ES-I3 (cell line): ENCODE measurements at regions not wholly inside any gene's neighbourhood (a gene's known extent, or its start where the extent isn't known, plus 50 kb on each side); places are given as distances from the start of the nearest gene placed in this dataset.

ENCODE experiments used
- H3K36me3 ChIP-seq: 2 replicates; pipeline ENCODE4 v1.6.1; 2013; ENCODE audit warnings: mild to moderate bottlenecking, low read length, control low read depth, moderate library complexity; ENCODE audit not compliant: insufficient read depth
- H3K4me1 ChIP-seq: 2 replicates; pipeline ENCODE4 v1.6.1; 2013; ENCODE audit warnings: mild to moderate bottlenecking, control low read depth, low read length; ENCODE audit not compliant: insufficient read depth
- H3K9ac ChIP-seq: 2 replicates; pipeline ENCODE4 v1.6.1; 2013; ENCODE audit warnings: low read depth, mild to moderate bottlenecking, low read length, moderate library complexity
- H3K9me3 ChIP-seq: 2 replicates; pipeline ENCODE4 v1.6.1; 2013; ENCODE audit warnings: mild to moderate bottlenecking, low read length, moderate library complexity; ENCODE audit not compliant: control insufficient read depth, insufficient read depth

- Histone ChIP-seq H3K9ac (no peak overlapping the region), H3K4me1 (no peaks in the 10 kb centered on the region), H3K36me3 (no peaks in the 10 kb centered on the region), H3K9me3 (no peaks in the 10 kb centered on the region; the same call in 1 of the 2 replicates)
Measured at GRCh38 chr10:8752146-8752843, 697.8 kb downstream of the GATA3 start.

DNA sequence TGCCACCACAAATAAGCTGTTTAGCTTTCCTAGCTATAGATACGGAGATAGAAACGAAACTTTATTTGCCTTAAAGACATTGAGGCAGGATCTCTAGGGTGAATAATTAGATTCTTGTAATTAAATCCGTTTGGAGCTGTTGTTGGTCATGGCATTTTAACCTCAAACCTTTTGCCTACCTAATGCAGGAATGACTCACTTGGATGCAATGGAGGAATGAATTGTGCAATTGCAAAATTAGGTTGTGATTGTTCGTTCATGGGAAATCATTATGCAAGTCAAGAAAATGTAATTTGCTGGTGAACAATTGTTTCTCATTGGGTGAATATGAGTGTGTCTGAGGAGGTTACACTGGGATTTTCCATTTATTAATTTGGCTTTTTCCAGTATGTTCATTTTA, 703.5 kb downstream of the GATA3 start:
- Histone ChIP-seq H3K4me1 (no peaks in the 10 kb centered on the region), H3K36me3 (no peaks in the 10 kb centered on the region), H3K9me3 (no peaks in the 10 kb centered on the region; the same call in 1 of the 2 replicates), H3K9ac (no peak overlapping the region)

DNA sequence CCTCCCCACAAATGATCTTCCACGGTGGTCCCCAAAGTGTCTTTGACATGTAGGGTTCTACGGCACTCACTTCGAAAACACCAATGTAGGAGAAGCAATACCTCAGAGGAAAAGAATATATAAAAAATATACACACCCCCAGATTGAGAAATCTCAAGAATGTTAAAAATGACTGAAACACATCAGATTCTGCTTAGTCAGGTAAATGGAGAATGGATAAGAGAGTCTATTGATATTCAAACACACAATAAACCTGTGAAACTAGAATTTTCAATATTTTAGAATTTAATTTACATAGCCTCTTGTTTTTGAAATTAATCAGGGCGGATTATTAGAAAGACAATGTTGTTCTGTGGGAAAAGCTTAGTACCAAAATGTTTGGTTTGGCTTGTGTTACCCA, 712.4 kb downstream of the GATA3 start:
- Histone ChIP-seq H3K9ac (no peak overlapping the region), H3K4me1 (peaks cover 8% of the 10 kb centered on the region; the same call in 1 of the 2 replicates), H3K36me3 (no peaks in the 10 kb centered on the region), H3K9me3 (no peaks in the 10 kb centered on the region)

DNA sequence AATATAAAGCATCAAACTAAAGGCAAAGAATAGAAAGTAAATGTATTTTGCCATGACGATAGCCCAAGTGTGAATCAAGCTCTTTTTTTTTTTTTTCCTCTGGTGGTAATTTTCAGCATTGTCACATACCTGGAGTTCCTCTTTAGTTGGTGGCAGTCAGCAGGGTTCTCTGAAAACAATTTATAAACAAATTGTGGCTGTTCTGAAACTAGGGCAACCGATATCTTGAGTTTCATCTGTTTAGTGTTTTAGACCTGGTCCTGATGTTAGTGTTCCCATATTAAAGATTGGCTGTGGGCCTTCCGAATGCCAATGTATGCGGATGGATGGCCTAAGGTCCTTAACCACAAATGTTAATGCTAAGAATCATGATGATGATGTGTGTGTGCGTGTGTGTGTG, 713.1 kb downstream of the GATA3 start:
- no peaks in the 10 kb centered on the region for H3K36me3 ChIP-seq
- H3K4me1 ChIP-seq = peaks cover 8% of the 10 kb centered on the region; the same call in 1 of the 2 replicates
- no peaks in the 10 kb centered on the region for H3K9me3 ChIP-seq
- H3K9ac ChIP-seq = no peak overlapping the region

DNA sequence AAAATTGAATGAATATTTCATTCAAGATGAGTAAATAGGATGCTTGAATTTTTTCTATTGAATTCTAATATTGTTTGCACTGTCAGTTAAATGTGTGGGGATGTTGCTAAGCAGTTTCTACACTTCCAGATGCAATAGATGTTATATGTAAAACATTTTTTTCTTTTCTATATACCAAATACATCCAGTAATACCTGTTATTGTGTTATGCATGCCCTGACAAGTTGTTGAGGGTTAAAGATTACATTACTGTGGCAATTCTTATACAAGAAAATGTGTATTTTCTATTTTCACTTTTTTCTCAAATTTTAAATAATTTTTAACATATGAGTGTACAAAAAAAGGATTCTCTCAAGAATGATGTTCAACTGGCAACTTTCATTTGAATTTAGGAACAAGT, 713.9 kb downstream of the GATA3 start:
- Histone ChIP-seq H3K9me3 (no peaks in the 10 kb centered on the region), H3K36me3 (no peaks in the 10 kb centered on the region), H3K4me1 (peaks cover 8% of the 10 kb centered on the region; the same call in 1 of the 2 replicates), H3K9ac (no peak overlapping the region)

- Histone ChIP-seq H3K9ac (no peak overlapping the region), H3K9me3 (no peaks in the 10 kb centered on the region), H3K36me3 (no peaks in the 10 kb centered on the region), H3K4me1 (peaks cover 8% of the 10 kb centered on the region; the same call in 1 of the 2 replicates)
Measured at GRCh38 chr10:8768852-8769251, 714.4 kb downstream of the GATA3 start.

- Histone ChIP-seq H3K36me3 (no peaks in the 10 kb centered on the region), H3K9ac (no peak overlapping the region), H3K9me3 (no peaks in the 10 kb centered on the region), H3K4me1 (peaks cover 3% of the 10 kb centered on the region; the same call in 1 of the 2 replicates)
Measured at GRCh38 chr10:8776926-8777622, 722.6 kb downstream of the GATA3 start.

DNA sequence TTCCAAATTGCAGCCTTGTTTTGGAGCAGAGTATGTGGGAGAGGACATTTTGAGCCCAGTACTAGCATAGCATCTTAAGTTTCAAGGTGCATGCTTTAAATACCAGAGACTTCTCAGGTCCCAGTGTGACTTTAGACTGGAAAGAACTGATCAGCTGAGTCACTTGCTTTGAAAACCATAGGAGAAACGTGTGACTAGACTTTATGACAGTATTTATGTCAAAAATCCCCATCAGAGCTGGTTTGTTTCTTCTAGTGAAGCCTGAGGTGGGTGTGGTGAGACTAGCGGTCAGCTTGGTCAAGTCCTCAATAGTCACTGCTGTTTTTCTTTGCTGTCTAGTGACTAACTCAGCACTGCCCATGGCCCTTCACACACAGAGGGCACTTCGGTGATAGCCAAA, 724.2 kb downstream of the GATA3 start:
- H3K36me3 ChIP-seq = no peaks in the 10 kb centered on the region
- peaks cover 3% of the 10 kb centered on the region; the same call in 1 of the 2 replicates for H3K4me1 ChIP-seq
- H3K9ac ChIP-seq = no peak overlapping the region
- H3K9me3 ChIP-seq = no peaks in the 10 kb centered on the region

DNA sequence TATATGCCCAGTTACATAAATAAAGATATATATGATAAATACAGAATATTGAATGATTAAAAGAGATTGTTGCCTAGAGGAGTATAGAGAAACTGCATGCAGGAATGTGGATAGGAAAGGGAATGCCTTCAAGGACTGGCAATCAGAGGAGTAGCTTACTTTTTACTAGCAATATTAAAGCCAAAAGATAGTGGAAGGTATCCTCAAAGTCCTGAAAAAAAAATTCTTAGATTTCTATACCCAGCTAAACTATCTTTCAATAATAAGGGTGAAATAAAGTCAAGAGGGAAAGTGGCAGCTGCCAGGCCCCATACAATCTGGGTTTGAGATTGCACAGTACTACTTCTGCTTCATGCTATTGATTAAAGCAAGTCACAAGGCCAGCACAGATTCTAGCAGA, 733.2 kb downstream of the GATA3 start:
- Histone ChIP-seq H3K4me1 (no peaks in the 10 kb centered on the region), H3K36me3 (no peaks in the 10 kb centered on the region), H3K9ac (no peak overlapping the region), H3K9me3 (no peaks in the 10 kb centered on the region)

- no peaks in the 10 kb centered on the region for H3K4me1 ChIP-seq
- H3K36me3 ChIP-seq = no peaks in the 10 kb centered on the region
- no peak overlapping the region for H3K9ac ChIP-seq
- no peaks in the 10 kb centered on the region for H3K9me3 ChIP-seq
Measured at GRCh38 chr10:8790390-8790789, 735.9 kb downstream of the GATA3 start.

DNA sequence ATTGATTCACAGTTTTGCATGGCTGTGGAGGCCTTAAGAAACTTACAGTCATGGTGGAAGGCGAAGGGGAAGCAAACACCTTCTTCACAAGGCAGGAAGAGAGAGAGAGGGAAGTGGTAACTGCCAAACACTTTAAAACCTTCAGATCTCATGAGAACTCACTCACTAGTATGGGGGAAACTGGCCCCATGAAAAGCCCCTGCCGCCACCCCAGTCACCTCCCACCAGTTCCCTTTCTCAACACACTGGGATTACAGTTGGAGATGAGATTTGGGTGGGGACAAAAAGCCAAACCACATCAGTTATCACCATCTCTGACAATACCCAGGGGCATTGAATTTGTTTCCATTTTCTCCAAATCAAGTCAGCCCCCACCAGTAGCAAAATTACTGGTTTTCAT, 740.4 kb downstream of the GATA3 start:
- H3K9ac ChIP-seq = no peak overlapping the region
- H3K4me1 ChIP-seq = no peaks in the 10 kb centered on the region
- no peaks in the 10 kb centered on the region for H3K9me3 ChIP-seq
- H3K36me3 ChIP-seq = no peaks in the 10 kb centered on the region

- H3K4me1 ChIP-seq = no peaks in the 10 kb centered on the region
- H3K9me3 ChIP-seq = no peaks in the 10 kb centered on the region
- H3K36me3 ChIP-seq = no peaks in the 10 kb centered on the region
- no peak overlapping the region for H3K9ac ChIP-seq
Measured at GRCh38 chr10:8800426-8800825, 745.9 kb downstream of the GATA3 start.

DNA sequence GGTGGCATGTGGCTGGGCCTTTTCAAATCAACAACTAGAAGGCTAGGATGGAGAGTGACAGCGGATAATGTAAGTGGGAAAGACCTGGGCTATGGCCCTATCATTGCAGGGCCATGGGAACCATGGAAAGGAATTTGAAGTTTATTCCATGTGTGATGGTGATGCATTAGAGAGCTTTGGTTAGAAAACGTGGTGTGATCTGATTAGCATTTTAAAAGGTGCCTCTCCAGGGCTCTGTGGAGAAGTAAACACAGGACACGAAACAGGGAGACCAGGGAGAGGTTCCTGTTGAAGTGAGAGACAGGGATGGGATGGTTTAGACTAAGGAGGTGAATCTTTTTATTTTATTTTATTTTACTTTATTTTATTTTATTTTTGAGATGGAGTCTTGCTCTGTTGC, 749.5 kb downstream of the GATA3 start:
- Histone ChIP-seq H3K9ac (no peak overlapping the region), H3K4me1 (no peaks in the 10 kb centered on the region), H3K36me3 (no peaks in the 10 kb centered on the region), H3K9me3 (no peaks in the 10 kb centered on the region)

- Histone ChIP-seq H3K9me3 (no peaks in the 10 kb centered on the region), H3K9ac (no peak overlapping the region), H3K4me1 (no peaks in the 10 kb centered on the region), H3K36me3 (no peaks in the 10 kb centered on the region)
Measured at GRCh38 chr10:8810677-8811076, 756.2 kb downstream of the GATA3 start.

- H3K36me3 ChIP-seq = no peaks in the 10 kb centered on the region
- H3K9ac ChIP-seq = no peak overlapping the region
- no peaks in the 10 kb centered on the region for H3K4me1 ChIP-seq
- no peaks in the 10 kb centered on the region for H3K9me3 ChIP-seq
Measured at GRCh38 chr10:8811201-8811600, 756.7 kb downstream of the GATA3 start.
